Stimulated activated CD8-positive, alpha-beta memory T cell treated with anti-CD3 and anti-CD28 coated beads, Interleukin-2, amount 100 ng/mL, for 48 hours (primary cell): ENCODE measurements at regions not wholly inside any gene's neighbourhood (a gene's known extent, or its start where the extent isn't known, plus 50 kb on each side); places are given as distances from the start of the nearest gene placed in this dataset.
"Not testable (repeated sequence)": the region's sequence is repeated elsewhere in the genome, so short reads cannot be mapped to it uniquely, and the experiment has no call there.

Source experiments
- DNase-seq, 2 donors: peaks; one replicate each; pipeline ENCODE4 v3.0.0-alpha.2; 2020; ENCODE audit warnings: low read depth in 2 of 2

DNA sequence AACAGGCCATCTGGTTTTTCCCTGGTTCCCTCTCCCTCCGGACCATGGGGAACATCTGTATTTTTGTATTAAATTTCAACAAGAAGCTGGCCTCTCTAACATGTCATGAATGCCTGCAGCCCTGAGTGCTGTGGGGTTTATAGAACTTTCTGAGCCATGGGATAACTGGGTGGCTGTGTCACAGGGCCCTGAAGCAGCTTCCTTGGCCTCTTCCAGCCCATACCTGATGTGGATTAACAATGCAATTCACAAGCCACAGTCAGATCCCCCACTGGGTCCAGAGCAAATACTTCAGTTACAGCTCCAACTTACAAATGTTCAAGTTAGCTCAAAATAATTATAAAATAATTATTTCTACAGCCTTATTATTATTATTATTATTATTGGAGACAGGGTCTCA, 307.8 kb upstream of the CELF4 start:
- no peak for DNase-seq

DNA sequence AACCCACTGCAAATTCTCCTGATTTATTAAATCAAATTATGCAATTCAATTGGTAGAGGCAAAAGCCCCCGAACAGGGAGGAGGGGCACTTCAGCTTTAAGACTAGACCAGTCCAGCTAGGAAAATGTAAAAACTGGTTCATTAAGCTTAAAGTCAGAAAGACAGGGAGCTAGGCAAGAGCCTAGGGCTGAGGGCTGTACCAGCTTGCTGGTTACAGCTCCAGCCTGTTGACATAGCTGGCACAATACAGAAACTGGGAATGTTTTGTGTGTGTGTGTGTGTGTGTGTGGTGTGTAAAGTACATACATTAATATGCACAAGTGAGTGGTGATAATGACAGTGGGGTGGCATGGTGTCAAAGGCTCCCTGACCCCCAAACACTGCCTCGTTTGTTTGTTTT, 307.0 kb upstream of the CELF4 start:
- no peak for DNase-seq

DNA sequence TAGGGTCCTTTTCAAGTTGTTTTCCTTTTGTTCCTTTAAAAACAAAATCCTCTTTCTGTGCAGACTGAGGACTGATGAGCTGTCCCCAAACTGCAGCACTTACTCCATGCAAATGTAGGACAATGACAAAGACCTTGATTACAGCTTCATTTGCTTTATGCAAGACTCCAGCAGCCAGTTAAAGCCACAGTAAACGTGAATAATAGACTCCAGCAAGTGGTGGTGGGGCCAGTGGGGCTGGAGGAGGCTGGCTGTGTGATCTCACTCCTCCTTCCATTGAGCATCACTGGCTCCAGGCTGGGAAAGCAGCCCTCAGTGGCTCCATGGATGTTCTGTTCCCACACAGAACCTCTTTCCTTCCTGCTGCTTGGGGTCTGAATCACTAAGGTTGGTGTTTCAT, 306.0 kb upstream of the CELF4 start:
- DNase-seq, result no peak

DNA sequence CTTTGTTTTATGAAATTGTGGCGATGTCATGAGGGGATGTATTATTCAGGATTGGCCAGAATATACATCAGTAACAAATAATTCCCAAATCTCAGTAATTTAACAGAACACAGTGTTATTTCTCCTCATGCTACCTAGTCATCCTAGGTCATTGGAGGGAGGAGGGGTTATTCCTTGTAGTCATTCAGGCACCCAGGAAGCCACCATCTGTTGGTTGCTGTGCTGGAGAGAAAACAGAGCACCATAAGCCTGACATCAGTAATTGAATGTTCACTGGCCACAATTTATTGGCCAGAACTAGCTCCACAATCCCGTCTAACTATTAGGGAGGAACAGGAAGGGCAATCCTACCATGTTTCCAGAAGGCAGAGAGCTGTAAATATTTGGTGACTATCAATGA, 303.5 kb upstream of the CELF4 start:
- DNase-seq, result no peak

DNA sequence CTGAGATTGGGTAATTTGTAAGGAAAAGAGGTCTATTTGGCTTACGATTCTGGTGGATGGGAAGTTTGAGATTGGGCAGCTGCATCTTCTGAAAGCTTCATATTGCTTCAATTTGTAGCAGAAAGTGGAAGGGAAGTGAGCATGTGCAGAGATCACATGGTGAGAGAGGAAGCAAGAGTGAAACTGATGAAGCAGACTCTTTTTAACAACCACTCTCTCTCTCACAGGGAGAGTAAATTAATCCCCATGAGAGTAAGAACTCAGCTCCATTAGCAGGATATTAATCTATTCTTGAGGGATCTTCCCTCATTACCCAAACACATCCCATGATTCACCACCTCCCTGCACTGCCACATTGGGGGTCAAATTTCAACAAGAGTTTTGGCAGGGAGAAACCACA, 298.5 kb upstream of the CELF4 start:
- DNase-seq, result no peak

DNA sequence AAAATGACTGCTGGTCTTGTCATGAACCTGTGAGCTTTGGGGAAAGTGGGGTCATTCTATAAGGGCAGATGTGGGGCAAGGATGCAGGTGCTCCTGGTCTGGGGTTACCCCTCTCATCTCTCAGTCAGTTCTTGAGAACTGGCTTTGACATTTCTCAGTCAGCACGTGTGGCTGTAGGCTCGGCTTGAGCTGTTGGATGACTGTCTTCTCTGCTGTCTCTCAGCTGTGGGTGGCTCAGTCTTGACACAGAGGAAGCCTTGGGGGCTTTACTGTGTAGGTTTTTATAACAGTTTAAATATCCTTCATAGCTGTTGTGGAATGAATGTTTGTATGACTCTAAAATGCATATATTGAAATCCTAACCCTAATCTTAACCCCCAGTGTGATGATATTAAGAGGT, 296.4 kb upstream of the CELF4 start:
- no peak for DNase-seq

DNA sequence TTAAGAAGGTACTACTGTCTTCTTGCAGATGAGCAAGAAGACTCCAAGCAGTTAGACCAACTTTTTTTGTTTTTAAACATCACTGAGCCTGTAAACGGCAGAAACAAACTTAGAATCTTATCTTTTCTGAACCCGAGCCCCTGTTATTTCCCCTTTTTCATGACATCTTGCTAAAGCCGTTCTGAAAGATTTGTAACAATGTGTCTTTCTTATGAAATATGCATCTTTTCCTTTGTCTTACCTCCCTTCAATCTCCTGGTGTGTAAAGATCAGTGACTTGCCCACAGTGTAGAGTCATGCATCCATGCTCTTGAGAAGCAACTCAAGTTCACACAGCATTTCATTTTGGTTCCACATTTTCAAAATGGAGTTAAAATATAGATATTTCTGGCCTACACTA, 288.8 kb upstream of the CELF4 start:
- DNase-seq, result no peak

DNA sequence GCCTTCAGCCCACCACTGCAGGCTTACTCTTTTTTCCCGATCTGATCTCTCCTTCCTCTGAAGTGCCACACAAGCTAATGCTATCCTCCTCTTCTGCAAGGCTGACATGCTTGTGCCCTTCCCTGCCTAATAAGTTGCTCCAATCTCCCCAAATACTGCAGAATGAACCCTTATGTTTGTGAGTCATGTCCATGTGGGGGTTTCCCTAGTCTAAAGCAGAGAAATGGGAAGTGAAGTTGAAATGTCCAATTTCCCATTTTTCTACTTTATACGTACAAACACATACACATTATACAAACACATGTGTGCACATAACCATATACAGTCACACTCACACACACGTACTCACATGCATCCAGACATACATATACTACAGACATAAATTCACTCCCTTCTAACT, 288.1 kb upstream of the CELF4 start:
- no peak for DNase-seq

DNA sequence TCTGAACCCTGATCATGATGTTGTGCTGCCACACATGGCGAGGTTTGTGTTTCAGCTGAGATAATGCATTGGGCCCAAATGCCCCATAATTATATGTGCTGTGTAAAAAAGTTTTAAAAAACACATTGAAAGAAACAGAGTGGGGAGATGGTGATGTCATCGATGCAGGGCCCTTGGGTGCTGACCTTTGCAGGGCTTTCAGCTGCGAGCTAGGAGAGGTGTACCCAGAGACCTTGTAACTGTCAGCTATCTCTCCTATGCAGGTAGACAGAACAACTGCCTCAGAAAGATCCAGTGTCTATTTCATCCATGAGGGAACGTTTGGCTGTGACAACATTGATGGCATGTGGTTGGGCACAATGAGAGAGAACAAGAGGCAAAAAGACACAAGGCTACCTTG, 286.9 kb upstream of the CELF4 start:
- DNase-seq, result no peak

DNA sequence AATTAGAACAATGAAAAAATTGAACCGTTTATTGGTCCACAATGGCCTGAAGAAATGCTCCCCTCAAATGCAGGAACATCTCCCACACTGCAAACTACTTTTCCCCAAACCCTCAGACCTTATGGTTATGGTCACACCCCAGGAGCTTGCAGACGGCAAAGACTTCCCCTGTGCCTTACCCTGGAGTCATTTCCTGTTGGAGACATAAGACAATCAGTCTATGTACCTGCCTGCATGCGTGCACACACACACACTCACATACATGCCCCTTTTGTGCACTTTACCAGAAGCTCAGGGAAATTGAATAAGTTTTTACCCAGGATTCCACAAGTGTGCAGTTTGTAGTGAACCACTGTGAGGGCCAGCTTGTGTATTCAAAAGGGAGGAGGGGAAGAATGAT, 281.9 kb upstream of the CELF4 start:
- DNase-seq, result no peak

DNA sequence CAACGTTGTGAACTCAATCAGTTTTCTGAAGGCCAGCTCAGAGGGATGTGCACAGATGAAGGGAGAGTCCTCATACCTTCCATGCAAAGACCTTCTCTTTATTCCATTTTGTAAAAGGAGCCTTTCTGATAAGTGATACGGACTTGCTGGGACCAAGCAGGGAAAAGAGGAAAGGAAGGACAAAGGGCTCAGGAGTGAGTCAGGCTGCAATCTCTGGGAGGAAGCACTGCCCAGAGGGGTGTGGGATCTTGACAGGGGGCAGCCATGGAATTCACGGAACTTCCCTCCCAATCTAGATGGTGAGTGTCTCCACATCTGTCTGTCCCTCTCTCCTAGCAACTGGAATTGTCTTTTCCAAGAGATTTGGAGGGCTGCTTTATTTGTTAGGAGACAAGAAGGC, 281.4 kb upstream of the CELF4 start:
- DNase-seq, result no peak

DNA sequence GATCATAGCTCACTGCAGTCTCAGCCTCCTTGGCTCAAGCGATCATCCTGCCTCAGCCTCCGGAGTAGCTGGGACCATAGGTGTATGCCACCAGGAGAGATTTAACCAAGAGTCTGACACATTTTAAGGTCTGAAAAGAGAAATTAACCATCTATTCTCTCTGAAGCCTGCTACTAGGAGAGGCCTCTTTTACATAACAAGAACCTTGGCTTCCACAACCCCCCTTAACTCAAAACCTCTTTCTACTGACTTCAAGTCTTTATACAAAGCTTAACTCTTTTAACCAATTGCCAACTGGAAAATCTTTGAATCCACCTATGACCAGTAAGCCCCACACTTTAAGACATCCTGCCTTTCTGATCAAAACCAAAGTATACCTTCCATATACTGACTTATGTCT, 279.9 kb upstream of the CELF4 start:
- no peak for DNase-seq

DNA sequence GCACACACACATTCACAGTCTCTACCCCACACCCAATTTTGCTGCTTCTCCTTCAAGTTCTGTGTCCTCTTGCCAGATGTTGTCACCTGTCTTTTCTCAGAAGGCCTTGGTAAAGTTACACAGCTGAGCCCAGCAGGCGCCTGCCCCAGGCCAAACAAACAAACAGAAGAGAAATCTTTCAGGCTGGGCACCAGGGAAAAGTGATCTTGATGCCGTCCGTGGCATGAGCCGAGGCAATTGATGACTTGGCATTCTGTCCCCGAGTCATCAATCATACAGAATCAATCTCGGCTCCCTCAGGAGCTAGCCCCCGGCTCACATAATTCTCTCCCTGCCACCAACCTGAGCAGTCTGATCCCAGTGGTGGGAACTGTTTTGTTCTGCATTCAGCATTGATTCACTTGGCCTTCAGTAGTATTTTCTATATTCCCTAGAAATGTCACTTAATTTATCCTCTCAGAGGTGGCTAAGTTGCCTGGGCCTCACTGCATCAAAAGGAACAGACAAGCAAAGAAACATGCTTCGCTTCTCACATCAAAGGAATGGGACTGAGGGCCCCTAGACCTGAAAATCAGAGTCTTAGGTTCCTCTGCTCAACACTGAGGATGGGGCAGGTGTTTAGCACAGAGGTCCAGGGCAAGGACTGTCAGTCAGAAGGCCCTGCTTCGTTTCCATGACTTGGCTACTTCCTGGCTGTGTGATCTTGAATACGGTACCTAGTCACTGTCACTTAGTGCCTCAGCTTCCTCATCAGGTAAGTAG, 278.8 kb upstream of the CELF4 start:
- DNase-seq, result no peak

DNA sequence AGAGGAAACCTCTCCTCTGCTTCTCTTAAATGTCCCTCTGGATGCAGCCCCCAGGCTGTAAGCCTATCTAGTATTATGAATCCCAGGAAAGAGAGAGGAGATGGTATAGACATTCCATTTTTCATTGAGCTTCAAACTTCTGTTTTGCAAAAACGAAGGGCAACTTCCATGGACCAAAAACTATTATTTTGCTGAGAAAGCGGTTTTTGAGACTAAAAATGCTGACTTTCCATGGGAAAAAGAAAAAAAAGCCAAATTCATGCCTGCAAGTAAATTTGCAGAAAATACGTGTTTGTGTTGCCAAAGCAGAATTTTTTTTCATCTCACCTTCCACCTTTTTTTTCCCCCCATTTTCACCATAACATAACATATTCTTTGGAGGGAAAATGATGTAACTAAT, 272.5 kb upstream of the CELF4 start:
- no peak for DNase-seq

DNA sequence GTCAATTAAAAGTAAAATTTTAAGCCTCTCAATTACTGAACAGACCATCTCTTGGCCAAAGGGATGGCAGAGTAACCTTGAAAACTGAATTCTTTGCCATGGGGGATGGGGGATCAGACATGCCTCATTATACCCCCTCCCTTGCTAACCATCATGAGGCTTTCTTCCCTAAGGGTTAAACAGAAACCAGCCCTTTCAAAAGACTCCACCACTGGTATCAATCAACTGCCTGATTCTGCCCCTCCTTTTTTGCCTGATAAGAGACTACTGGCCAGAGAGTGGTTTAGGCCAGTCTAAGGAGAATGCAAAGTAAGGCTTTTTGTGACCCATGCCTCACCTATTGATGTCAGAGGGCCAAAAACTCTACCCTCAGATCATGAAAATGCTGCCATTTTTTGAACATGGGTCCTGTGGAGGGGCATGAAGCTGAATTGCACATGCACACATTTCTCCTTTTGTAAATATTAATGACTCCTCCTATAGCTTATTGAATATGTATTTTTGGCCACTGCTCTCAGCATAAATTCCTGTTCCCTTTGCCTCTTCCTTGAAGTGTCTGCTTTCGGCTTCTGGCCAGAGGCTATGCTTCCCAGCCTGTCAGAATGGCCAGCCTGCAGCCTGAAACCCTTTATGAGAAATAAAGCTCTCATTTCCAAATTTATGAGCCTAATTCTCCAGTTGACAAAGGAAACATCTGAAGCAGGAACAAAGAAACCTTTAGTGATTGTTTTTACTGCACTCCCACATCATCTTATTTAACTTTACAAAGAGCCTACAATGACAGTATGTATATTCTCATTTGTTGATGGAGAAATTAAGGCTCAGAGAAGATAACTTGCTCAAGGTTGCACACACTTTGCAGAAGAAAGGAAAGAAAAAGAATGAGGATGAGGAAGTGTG, 270.7 kb upstream of the CELF4 start:
- no peak for DNase-seq

DNA sequence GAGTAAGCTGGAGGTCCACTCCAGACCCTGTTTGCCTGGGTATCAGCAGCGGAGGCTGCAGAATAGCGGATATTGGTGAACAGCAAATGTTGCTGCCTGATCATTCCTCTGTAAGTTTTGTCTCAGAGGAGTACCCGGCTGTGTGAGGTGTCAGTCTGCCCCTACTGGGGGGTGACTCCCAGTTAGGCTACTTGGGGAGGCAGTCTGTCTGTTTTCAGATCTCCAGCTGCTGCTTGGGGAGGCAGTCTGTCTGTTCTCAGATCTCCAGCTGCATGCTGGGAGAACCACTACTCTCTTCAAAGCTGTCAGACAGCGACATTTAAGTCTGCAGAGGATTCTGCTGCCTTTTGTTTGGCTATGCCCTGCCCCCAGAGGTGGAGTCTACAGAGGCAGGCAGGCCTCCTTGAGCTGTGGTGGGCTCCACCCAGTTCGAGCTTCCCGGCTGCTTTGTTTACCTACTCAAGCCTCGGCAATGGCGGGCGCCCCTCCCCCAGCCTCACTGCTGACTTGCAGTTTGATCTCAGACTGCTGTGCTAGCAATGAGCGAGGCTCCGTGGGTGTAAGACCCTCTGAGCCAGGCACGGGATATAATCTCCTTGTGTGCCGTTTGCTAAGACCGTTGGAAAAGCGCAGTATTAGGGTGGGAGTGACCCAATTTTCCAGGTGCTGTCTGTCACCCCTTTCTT, 266.6 kb upstream of the CELF4 start:
- not testable (repeated sequence) for DNase-seq

DNA sequence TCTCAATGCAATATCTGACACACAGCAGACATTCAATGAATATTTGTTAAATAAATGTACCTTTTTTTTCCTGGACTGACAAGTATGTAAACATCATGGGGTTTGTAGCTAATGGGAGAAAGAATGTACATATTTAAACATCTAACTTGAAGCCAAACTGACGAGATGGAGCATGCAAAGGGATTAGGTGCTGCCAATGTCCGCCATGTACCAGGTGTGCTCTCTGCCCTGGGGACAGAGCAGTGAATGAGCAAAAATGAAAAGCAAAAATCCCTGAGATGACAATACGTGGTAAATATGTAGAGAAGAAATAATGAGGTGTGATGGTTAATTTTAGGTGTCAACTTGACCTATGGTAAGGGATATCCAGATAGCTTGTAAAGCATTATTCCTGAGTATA, 247.4 kb upstream of the CELF4 start:
- DNase-seq, result no peak

DNA sequence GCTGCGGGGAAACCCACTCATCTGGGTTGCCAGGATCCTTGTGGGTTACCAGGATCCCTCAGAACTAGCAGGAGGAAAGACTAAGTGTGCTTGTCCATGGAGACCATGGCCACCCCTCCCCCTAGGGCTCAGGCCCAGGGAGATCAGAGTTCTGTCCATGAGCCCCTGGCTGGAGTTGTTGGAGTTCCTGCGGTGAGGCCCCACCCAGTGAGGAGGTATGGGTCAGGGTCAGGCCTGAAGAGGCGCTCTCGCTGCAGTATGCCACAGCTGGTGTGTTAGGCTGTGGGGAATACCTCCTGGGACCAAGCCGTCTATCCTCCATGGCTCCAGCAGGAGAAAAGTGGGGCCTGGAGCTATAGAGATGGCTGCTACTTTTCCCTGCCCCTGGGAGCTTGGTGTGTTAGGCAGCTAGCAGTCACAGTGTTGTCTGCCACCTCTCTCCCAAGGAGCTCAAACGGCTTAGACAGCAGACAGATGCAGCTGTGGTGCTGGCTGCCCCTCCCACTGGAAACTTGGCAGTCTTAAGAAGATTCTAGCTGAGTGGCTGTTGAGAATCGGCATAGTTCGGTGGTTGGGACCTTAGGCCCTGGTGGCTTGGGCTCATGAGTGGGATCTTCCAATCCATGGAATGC, 240.3 kb upstream of the CELF4 start:
- DNase-seq, result no peak

DNA sequence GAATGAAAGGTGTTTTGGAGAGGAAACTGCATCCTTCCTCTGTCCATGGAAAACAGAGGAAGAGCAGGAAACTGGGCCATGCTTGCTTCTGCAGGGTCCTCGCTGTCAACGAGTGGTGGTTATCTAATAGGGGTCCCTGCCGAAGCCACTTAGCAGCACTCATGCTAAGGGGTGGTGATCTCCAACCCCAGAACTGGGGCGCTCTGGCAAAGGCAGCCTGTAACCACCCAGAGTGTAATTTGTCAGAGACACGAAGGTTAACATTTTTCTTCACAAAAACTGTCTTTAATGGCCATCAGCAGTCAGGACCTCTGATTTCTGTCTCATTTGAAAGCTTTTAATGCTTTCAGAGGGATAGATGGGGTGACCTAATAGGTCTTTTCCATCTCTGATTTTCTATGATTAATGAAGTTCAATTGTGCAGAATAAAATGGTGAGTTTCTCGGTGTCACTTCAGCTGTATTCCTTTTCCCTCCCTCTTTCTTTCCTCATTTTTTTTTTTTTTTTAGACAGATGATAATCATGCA, 231.3 kb upstream of the CELF4 start:
- DNase-seq, result no peak

DNA sequence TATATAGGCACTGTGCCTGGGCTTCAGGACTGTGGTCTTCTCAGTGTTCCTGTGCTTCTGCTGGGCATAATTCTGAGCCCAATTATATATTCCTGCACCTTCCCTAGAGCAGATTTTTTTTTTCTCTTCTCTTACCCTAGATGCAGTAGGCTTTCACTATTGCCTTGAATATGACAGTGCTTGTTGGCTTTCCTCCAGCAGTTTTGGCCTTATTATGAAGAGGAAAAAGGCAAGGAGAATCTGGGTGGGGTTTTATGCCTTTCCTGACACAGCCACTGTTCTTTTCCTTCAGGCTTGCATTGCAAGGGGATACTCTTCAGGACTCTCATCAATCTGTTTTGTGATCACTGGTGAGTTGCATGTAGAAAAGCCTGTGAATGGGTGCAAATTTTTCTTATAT, 221.9 kb upstream of the CELF4 start:
- no peak for DNase-seq

DNA sequence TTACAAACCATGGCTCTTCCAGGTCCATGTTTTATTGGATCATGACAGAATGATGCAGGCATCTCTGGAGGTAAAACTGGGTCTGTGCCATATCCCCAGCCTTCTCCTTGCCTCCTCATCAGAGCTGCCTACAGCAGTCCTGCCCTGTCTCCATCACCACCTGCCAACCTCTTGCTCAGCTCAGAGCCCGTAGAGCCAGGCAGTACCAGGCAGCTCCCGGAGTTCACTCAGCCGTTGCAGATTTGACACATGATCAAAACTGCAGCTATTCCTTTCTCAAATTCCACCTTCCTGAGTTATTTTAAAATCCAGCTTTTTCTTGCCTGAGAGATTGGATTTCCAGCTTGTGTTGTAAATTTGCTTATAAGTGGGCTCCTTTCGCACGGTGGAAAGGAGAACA, 218.2 kb upstream of the CELF4 start:
- DNase-seq, result no peak

DNA sequence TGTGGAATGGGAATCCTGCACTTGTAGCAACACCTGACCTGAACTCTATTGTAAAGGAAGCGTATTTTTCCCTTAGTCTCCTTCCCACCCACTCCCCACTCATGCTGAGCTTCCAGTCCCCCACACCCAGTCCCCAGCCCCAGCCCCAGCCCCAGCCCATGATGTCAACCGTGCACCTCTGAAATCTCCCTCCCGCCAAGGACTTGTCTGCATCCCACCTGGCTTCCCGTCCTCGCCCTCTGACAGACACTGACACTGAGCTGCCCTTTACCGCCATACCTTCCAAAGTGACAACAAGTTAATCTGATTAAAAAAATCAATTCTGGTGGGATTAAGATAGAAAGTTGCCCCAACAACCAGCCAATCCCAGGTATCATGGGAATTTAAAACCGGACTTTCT, 213.6 kb upstream of the CELF4 start:
- no peak for DNase-seq
